Endothelial cell of umbilical vein (primary cell): ENCODE measurements at regions not wholly inside any gene's neighbourhood (a gene's known extent, or its start where the extent isn't known, plus 50 kb on each side); places are given as distances from the start of the nearest gene placed in this dataset.

Experiments
- BruUV-seq: library from RNA; stranded (reverse); fragments of 400-500 nt; replicated peaks from 2 replicates; lab custom pipeline; 2021; lab: Mats Ljungman, UMichigan
- CTCF ChIA-PET: fragments of 300-600, 350-600 bp; sonication (Branson Sonifier 250); formaldehyde crosslinking; loops from one replicate; lab custom pipeline; 2021; ENCODE audit warnings: antibody characterized with exemption, inconsistent platforms; lab: Charles Lee
- POLR2A ChIA-PET: fragments of 300-600, 350-600 bp; sonication (Branson Sonifier 250); formaldehyde crosslinking; loops from one replicate; lab custom pipeline; 2021; ENCODE audit warnings: antibody characterized with exemption, inconsistent platforms; lab: Charles Lee
- DNase-seq: peaks from one replicate; pipeline ENCODE4 v3.0.0-alpha.2; 2011; ENCODE audit warnings: low read depth, low spot score
- FAIRE-seq: peaks from 2 replicates; lab custom pipeline; 2011; peaks lifted over from hg19 to GRCh38; lab: Jason Lieb, UNC
- H2AFZ ChIP-seq: 2 replicates; pipeline ENCODE4 v1.6.0; 2012; ENCODE audit warnings: low read depth, low read length, control low read depth, inconsistent platforms
- H3K27ac ChIP-seq: 2 replicates; pipeline ENCODE4 v1.5.1; 2011; ENCODE audit warnings: low read depth, mild to moderate bottlenecking, control low read depth, low read length, moderate library complexity; ENCODE audit not compliant: insufficient read depth
- H3K27me3 ChIP-seq, 2 experiments: 2 replicates each; pipeline versions ENCODE4 v1.6.0 to v1.6.1; 2011; ENCODE audit warnings: low read length in 2 of 2, mixed read lengths in 1 of 2; ENCODE audit not compliant: control insufficient read depth in 2 of 2, insufficient read depth in 2 of 2
- H3K36me3 ChIP-seq, 2 experiments: 2 replicates in 1 of 2; 3 replicates in 1 of 2; pipeline ENCODE4 v1.5.1; 2011; ENCODE audit warnings: low read length in 2 of 2, mild to moderate bottlenecking in 1 of 2, moderate library complexity in 1 of 2; ENCODE audit not compliant: control insufficient read depth in 2 of 2, insufficient read depth in 2 of 2; ENCODE audit errors: extremely low read depth in 1 of 2
- H3K4me1 ChIP-seq: 3 replicates; pipeline ENCODE4 v1.5.1; 2011; ENCODE audit warnings: mild to moderate bottlenecking, low read length; ENCODE audit not compliant: control insufficient read depth, insufficient read depth; ENCODE audit errors: extremely low read depth
- H3K4me2 ChIP-seq: 2 replicates; pipeline ENCODE4 v1.6.1; 2011; ENCODE audit warnings: low read length, control low read depth, mixed read lengths; ENCODE audit not compliant: insufficient read depth
- H3K4me3 ChIP-seq, 3 experiments: fragments of 200-600 bp in 1 of 3; sonication (generic), shearing (Covaris generic) in 1 of 3; replicated peaks in 1 of 3; 2 replicates each; pipeline ENCODE4 v1.5.1; 2011 to 2016; ENCODE audit warnings: control low read depth in 3 of 3, low read length in 3 of 3, mild to moderate bottlenecking in 2 of 3, inconsistent platforms in 1 of 3, low read depth in 1 of 3, moderate library complexity in 1 of 3; ENCODE audit not compliant: insufficient read depth in 1 of 3
- H3K79me2 ChIP-seq: 2 replicates; pipeline ENCODE4 v1.6.0; 2012; ENCODE audit warnings: low read length, inconsistent platforms; ENCODE audit not compliant: control insufficient read depth, insufficient read depth
- H3K9ac ChIP-seq: replicated peaks from 2 replicates; pipeline ENCODE3; 2011; ENCODE audit warnings: low read length, control low read depth; ENCODE audit not compliant: insufficient read depth; ENCODE audit errors: extremely low read depth
- H3K9me1 ChIP-seq: replicated peaks from 3 replicates; pipeline ENCODE4 v1.6.0; 2011; ENCODE audit warnings: mild to moderate bottlenecking, low read length; ENCODE audit not compliant: control insufficient read depth, insufficient read depth; ENCODE audit errors: extremely low read depth
- H3K9me3 ChIP-seq: replicated peaks from 2 replicates; pipeline ENCODE4 v1.5.1; 2012; ENCODE audit warnings: low read length, inconsistent platforms; ENCODE audit not compliant: control insufficient read depth, insufficient read depth
- H4K20me1 ChIP-seq: replicated peaks from 2 replicates; pipeline ENCODE3; 2011; ENCODE audit warnings: mild to moderate bottlenecking, low read length; ENCODE audit not compliant: control insufficient read depth, insufficient read depth; ENCODE audit errors: extremely low read depth
- EZH2 ChIP-seq: IDR thresholded peaks from 2 replicates; pipeline ENCODE4 v1.6.1; 2012; ENCODE audit warnings: borderline replicate concordance, low read depth, mild to moderate bottlenecking, moderate library complexity, low read length, inconsistent platforms; ENCODE audit not compliant: severe bottlenecking
- FOS ChIP-seq: IDR thresholded peaks from 2 replicates; pipeline ENCODE4 v1.6.1; 2011; ENCODE audit warnings: mild to moderate bottlenecking, low read length, moderate library complexity, borderline replicate concordance; ENCODE audit not compliant: insufficient read depth
- GATA2 ChIP-seq: IDR thresholded peaks from 2 replicates; pipeline ENCODE4 v1.7.0; 2011; ENCODE audit warnings: low read depth, mild to moderate bottlenecking, moderate library complexity, mixed read lengths, low read length; ENCODE audit not compliant: insufficient read length, insufficient read depth
- JUN ChIP-seq: IDR thresholded peaks from 2 replicates; pipeline ENCODE4 v1.6.1; 2011; ENCODE audit warnings: borderline replicate concordance, low read depth; ENCODE audit not compliant: insufficient read length, insufficient read depth
- MYC ChIP-seq: IDR thresholded peaks from one replicate; pipeline ENCODE4 v1.6.1; 2011; ENCODE audit warnings: mild to moderate bottlenecking, low read depth, low read length
- POLR2A ChIP-seq: IDR thresholded peaks from 2 replicates; pipeline ENCODE4 v1.6.1; 2012; ENCODE audit warnings: low read depth, mild to moderate bottlenecking, control low read depth, low read length
- POLR2AphosphoS5 ChIP-seq: IDR thresholded peaks from 2 replicates; pipeline ENCODE4 v1.6.1; 2012; ENCODE audit warnings: low read depth, mild to moderate bottlenecking, control low read depth, low read length, moderate library complexity; ENCODE audit not compliant: insufficient read depth
- dilution Hi-C: fragments of 300-500 bp; cut with MboI; formaldehyde crosslinking; loops from one replicate; pipeline ENCODE4 v1.15.0; 2019; ENCODE audit warnings: low sequenced_read_pairs; ENCODE audit not compliant: extremely low pct_ligation_motif_present
- intact Hi-C: fragments of 100-400 bp; cut with micrococcal nuclease; formaldehyde crosslinking; loops from one replicate; pipeline ENCODE4 v1.10.0; 2022
- TF ChIP-seq, protein P1 (sequence below), 2 donors: IDR thresholded peaks; 1 replicate in 1 of 2; 2 replicates in 1 of 2; pipeline ENCODE4 v1.5.1; 2011; ENCODE audit warnings: low read length in 2 of 2, mild to moderate bottlenecking in 2 of 2, moderate library complexity in 2 of 2, control low read depth in 1 of 2, inconsistent platforms in 1 of 2, low read depth in 1 of 2; ENCODE audit not compliant: insufficient read depth in 1 of 2; ENCODE audit errors: extremely low read depth in 1 of 2
- TF ChIP-seq, protein P2 (sequence below): IDR thresholded peaks from 2 replicates; pipeline ENCODE4 v1.6.1; 2011; ENCODE audit not compliant: insufficient read depth, insufficient read length

DNA sequence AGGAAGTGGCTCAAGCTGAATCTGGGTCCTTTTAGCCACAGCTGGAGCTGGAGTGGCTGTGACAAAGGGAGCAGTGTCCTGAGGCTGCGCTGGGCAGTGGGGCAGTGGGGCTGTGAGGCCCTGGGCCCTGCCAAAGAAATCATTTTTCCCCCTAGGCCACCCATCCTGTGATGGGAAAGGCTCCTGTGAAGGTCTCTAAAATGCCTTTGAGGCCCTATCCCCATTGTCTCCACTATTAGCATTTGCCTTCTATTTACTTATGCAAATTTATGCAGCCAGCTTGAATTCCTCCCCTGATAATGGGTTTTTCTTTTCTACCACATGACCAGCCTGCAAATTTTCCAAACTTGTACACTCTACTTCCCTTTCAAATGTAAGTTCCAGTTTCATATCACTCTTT lies 539.2 kb downstream of the MEI4 start:
- Histone ChIP-seq H4K20me1 (no peaks in the 10 kb centered on the region), H3K79me2 (no peaks in the 10 kb centered on the region), H3K9me3 (no peaks in the 10 kb centered on the region), H3K36me3 (no peaks in the 10 kb centered on the region), H3K4me3 (no peak overlapping the region), H3K27me3 (no peaks in the 10 kb centered on the region), H3K27ac (no peak overlapping the region), H3K4me2 (no peak overlapping the region), H3K9me1 (no peaks in the 10 kb centered on the region), H3K9ac (no peak overlapping the region), H2AFZ (no peak overlapping the region), H3K4me1 (no peaks in the 10 kb centered on the region)
- CTCF ChIA-PET, result interaction anchor here (1.2 kb wide), 1 partner anchor 618 kb away, joined by 4 read pairs; no protein-coding TSS in a partner anchor
- FAIRE-seq, result no peak
- no TSS peak for BruUV-seq
- no peak for TF ChIP-seq POLR2AphosphoS5
- TF ChIP-seq GATA2, result no peak
- TF ChIP-seq POLR2A, result no peak
- TF ChIP-seq, protein P1, sequence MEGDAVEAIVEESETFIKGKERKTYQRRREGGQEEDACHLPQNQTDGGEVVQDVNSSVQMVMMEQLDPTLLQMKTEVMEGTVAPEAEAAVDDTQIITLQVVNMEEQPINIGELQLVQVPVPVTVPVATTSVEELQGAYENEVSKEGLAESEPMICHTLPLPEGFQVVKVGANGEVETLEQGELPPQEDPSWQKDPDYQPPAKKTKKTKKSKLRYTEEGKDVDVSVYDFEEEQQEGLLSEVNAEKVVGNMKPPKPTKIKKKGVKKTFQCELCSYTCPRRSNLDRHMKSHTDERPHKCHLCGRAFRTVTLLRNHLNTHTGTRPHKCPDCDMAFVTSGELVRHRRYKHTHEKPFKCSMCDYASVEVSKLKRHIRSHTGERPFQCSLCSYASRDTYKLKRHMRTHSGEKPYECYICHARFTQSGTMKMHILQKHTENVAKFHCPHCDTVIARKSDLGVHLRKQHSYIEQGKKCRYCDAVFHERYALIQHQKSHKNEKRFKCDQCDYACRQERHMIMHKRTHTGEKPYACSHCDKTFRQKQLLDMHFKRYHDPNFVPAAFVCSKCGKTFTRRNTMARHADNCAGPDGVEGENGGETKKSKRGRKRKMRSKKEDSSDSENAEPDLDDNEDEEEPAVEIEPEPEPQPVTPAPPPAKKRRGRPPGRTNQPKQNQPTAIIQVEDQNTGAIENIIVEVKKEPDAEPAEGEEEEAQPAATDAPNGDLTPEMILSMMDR (IDR thresholded peaks at IDR 0.05; ENCODE audit: extremely low read depth in 1 of 2, insufficient read depth in 1 of 2, low read depth in 1 of 2, low read length in 2 of 2), result no peak
- no peak for TF ChIP-seq FOS
- no peak for TF ChIP-seq MYC
- no peak for TF ChIP-seq JUN
- no peak for TF ChIP-seq EZH2
- TF ChIP-seq, protein P2, sequence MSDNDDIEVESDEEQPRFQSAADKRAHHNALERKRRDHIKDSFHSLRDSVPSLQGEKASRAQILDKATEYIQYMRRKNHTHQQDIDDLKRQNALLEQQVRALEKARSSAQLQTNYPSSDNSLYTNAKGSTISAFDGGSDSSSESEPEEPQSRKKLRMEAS, result no peak
- DNase-seq, result no peak
- intact Hi-C loops, result no loop called here
- POLR2A ChIA-PET, result no interaction called here
- dilution Hi-C loops, result no loop called here
